K562 (cell line): ENCODE measurements at regions not wholly inside any gene's neighbourhood (a gene's known extent, or its start where the extent isn't known, plus 50 kb on each side); places are given as distances from the start of the nearest gene placed in this dataset.

Experiments
- ATAC-seq: fragments of 200-7000 bp; cut with Tn5 transposase; 3 replicates; pipeline ENCODE4 v1.9.1; 2020; ENCODE audit warnings: moderate library complexity
- BruUV-seq: library from RNA; stranded (reverse); fragments of 400-500 nt; replicated peaks from 2 replicates; lab custom pipeline; 2021; lab: Mats Ljungman, UMichigan
- CTCF ChIA-PET: fragments of 300-600 bp; formaldehyde crosslinking; extraction: SDS; loops from one replicate; lab custom pipeline; 2021; ENCODE audit warnings: low intra/inter-chr PET ratio; lab: Yijun Ruan, JAX
- POLR2A ChIA-PET: fragments of 300-600, 350-650 bp; sonication (Branson Sonifier 250); formaldehyde crosslinking; extraction: SDS; loops from one replicate; lab custom pipeline; 2021; ENCODE audit warnings: antibody characterized with exemption, inconsistent platforms; lab: Yijun Ruan, JAX
- DNase-seq, 4 experiments: peaks; one replicate each; pipeline versions ENCODE4 v3.0.0 to v3.0.0-alpha.2; 2011 to 2018; ENCODE audit warnings: low spot score in 3 of 4, mixed read lengths in 3 of 4; ENCODE audit errors: extremely low read depth in 1 of 4
- FAIRE-seq: peaks from 2 replicates; lab custom pipeline; 2011; peaks lifted over from hg19 to GRCh38; lab: Jason Lieb, UNC
- H2AFZ ChIP-seq: 2 replicates; pipeline ENCODE4 v1.6.0; 2011; ENCODE audit warnings: low read depth, low read length, control low read depth, inconsistent platforms
- H3K27ac ChIP-seq: fragments of 200-600 bp; 3 replicates; pipeline ENCODE4 v1.8.0; 2011; ENCODE audit warnings: low read depth, mild to moderate bottlenecking, control low read depth, inconsistent platforms, low read length, moderate library complexity, mixed read lengths; ENCODE audit errors: extremely low read depth
- H3K27me3 ChIP-seq, 2 experiments: fragments of 300-600 bp in 1 of 2; 2 replicates in 1 of 2; 3 replicates in 1 of 2; pipeline versions ENCODE4 v1.6.0 to v1.8.0; 2011; ENCODE audit warnings: inconsistent platforms in 2 of 2, low read length in 2 of 2, mild to moderate bottlenecking in 1 of 2, mixed read lengths in 1 of 2, moderate library complexity in 1 of 2; ENCODE audit not compliant: control insufficient read depth in 2 of 2, insufficient read depth in 2 of 2
- H3K36me3 ChIP-seq: fragments of 300-600 bp; 3 replicates; pipeline ENCODE4 v1.8.0; 2011; ENCODE audit warnings: mild to moderate bottlenecking, low read length, inconsistent platforms; ENCODE audit not compliant: control insufficient read depth, insufficient read depth
- H3K4me1 ChIP-seq, 2 experiments: fragments of 200-600 bp in 1 of 2; replicated peaks in 1 of 2; 2 replicates in 1 of 2; 3 replicates in 1 of 2; pipeline versions ENCODE4 v1.5.1 to v1.8.0; 2011; ENCODE audit warnings: inconsistent platforms in 2 of 2, low read length in 2 of 2, mild to moderate bottlenecking in 1 of 2, mixed read lengths in 1 of 2, moderate library complexity in 1 of 2; ENCODE audit not compliant: control insufficient read depth in 2 of 2, insufficient read depth in 2 of 2
- H3K4me2 ChIP-seq: 2 replicates; pipeline ENCODE4 v1.6.1; 2011; ENCODE audit warnings: low read length, control low read depth, inconsistent platforms, mixed read lengths; ENCODE audit not compliant: insufficient read depth
- H3K4me3 ChIP-seq: fragments of 200-600 bp; sonication (generic), shearing (Covaris generic); 2 replicates; pipeline ENCODE4 v1.5.1; 2016; ENCODE audit warnings: control low read depth, inconsistent platforms
- H3K79me2 ChIP-seq: fragments of 200-600 bp; 3 replicates; pipeline ENCODE4 v1.8.0; 2011; ENCODE audit warnings: low read length, inconsistent platforms; ENCODE audit not compliant: control insufficient read depth, insufficient read depth
- H3K9ac ChIP-seq, 2 experiments: 2 replicates each; pipeline versions ENCODE4 v1.6.0 to v1.6.1; 2011; ENCODE audit warnings: low read depth in 2 of 2, low read length in 2 of 2, control low read depth in 1 of 2, inconsistent platforms in 1 of 2, mild to moderate bottlenecking in 1 of 2, mixed read lengths in 1 of 2; ENCODE audit not compliant: insufficient read depth in 1 of 2
- H3K9me1 ChIP-seq: one replicate; pipeline ENCODE4 v1.6.0; 2011; ENCODE audit warnings: inconsistent platforms, mild to moderate bottlenecking, low read length, moderate library complexity; ENCODE audit not compliant: control insufficient read depth, insufficient read depth
- H3K9me3 ChIP-seq: replicated peaks from 2 replicates; pipeline ENCODE4 v1.5.1; 2011; ENCODE audit warnings: low read depth, low read length, inconsistent platforms; ENCODE audit not compliant: control insufficient read depth, insufficient read depth
- H4K20me1 ChIP-seq: replicated peaks from 2 replicates; pipeline ENCODE4 v1.6.1; 2011; ENCODE audit warnings: low read length, inconsistent platforms, mixed read lengths; ENCODE audit not compliant: control insufficient read depth, insufficient read depth
- ARID2 ChIP-seq: fragments of 450-650 bp; IDR thresholded peaks from 2 replicates; pipeline ENCODE4 v1.6.1; 2017; ENCODE audit warnings: antibody characterized with exemption, mild to moderate bottlenecking
- HNRNPLL ChIP-seq: fragments of 200-400 bp; formaldehyde crosslinking; IDR thresholded peaks from 2 replicates; pipeline ENCODE4 v1.6.1; 2017; ENCODE audit warnings: low read length, low read depth, mild to moderate bottlenecking; ENCODE audit not compliant: poor library complexity, severe bottlenecking
- ZNF766 ChIP-seq: fragments of 200-800 bp; sonication (Bioruptor generic); conservative IDR thresholded peaks from 2 replicates; pipeline ENCODE4 v1.6.1; 2016; ENCODE audit warnings: missing genetic modification characterization, missing compliant biosample characterization
- WGBS: fragments of 100-300 bp; shearing (Covaris generic); methylation state at CpG from one replicate; pipeline ENCODE4 v1.1.6; 2016; ENCODE audit warnings: low coverage, mixed read lengths; ENCODE audit not compliant: insufficient coverage; ENCODE audit errors: missing lambda C conversion rate; 5-methylcytosine and 5-hydroxymethylcytosine counted together
- in situ Hi-C: fragments of 300-500 bp; cut with MboI; formaldehyde crosslinking; loops from 4 replicates; pipeline ENCODE4 v1.15.0; 2018; ENCODE audit warnings: inconsistent platforms, mixed read lengths
- intact Hi-C: fragments of 100-400 bp; cut with micrococcal nuclease; formaldehyde crosslinking; loops from 2 replicates; pipeline ENCODE4 v1.14.2; 2022
- TF ChIP-seq, protein P1 (sequence below): fragments of 250-450 bp; sonication (Bioruptor Pico); IDR thresholded peaks from 2 replicates; pipeline ENCODE4 v1.5.1; 2021; ENCODE audit warnings: mild to moderate bottlenecking

DNA sequence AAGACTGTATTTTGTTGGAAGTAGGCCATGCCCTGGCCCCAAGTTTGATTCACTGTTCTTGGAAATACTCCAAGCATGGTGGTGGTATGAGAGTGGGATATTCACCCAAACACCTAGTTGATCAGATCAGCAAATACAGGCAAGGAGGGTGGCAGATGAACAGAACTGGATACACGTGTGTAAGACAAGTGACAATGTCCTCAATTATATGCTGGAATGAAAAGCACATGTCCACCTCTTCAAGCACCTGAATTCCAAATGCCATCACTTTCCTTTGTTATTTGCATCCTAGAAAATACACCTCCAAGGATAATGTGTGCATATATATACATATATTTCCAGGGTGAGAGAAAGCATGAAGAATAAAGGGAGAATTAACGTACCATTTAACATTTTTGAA lies 131.8 kb upstream of the ZEB1 start:
- TF ChIP-seq ARID2 (no peak), ZNF766 (no peak), HNRNPLL (no peak)
- TF ChIP-seq, protein P1, sequence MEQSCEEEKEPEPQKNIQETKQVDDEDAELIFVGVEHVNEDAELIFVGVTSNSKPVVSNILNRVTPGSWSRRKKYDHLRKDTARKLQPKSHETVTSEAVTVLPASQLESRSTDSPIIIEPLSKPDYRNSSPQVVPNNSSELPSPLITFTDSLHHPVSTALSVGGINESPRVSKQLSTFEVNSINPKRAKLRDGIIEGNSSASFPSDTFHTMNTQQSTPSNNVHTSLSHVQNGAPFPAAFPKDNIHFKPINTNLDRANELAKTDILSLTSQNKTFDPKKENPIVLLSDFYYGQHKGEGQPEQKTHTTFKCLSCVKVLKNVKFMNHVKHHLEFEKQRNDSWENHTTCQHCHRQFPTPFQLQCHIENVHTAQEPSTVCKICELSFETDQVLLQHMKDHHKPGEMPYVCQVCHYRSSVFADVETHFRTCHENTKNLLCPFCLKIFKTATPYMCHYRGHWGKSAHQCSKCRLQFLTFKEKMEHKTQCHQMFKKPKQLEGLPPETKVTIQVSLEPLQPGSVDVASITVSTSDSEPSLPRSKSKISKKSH (CRISPR knock-in tag) = no peak
- FAIRE-seq (no peak), DNase-seq (no peak), ATAC-seq (no peak)
- H3K4me2 ChIP-seq = no peak overlapping the region
- no peak overlapping the region for H2AFZ ChIP-seq
- intact Hi-C loops = no loop called here
- no peak overlapping the region for H3K4me3 ChIP-seq
- no peak overlapping the region for H3K27ac ChIP-seq
- H3K9me3 ChIP-seq = no peaks in the 10 kb centered on the region
- WGBS = 0% methylated on average over 2 of the region's 2 CpGs
- ChIA-PET CTCF (no interaction called here), POLR2A (no interaction called here)
- H4K20me1 ChIP-seq = no peaks in the 10 kb centered on the region
- H3K4me1 ChIP-seq = no peaks in the 10 kb centered on the region
- H3K36me3 ChIP-seq = no peaks in the 10 kb centered on the region
- peaks cover 0 to 9% of the 10 kb centered on the region in 2 experiments; a peak in 3 of 5 replicates for H3K27me3 ChIP-seq
- H3K9ac ChIP-seq = no peak overlapping the region
- in situ Hi-C loops = no loop called here
- no peaks in the 10 kb centered on the region for H3K79me2 ChIP-seq
- H3K9me1 ChIP-seq = no peaks in the 10 kb centered on the region
- no TSS peak for BruUV-seq
